Trophoblast cell (in vitro differentiated cells and primary cell): ENCODE measurements at regions not wholly inside any gene's neighbourhood (a gene's known extent, or its start where the extent isn't known, plus 50 kb on each side); places are given as distances from the start of the nearest gene placed in this dataset.

Source experiments
- DNase-seq, 2 donors: peaks; one replicate each; pipeline ENCODE4 v3.0.0-alpha.2; 2016
- H2AFZ ChIP-seq: 2 replicates; pipeline ENCODE4 v1.6.1; 2013; ENCODE audit warnings: low read length, moderate library complexity, mild to moderate bottlenecking; ENCODE audit not compliant: insufficient read depth, poor library complexity
- H2AK5ac ChIP-seq: 2 replicates; pipeline ENCODE4 v1.6.1; 2013; ENCODE audit warnings: mild to moderate bottlenecking, low read length
- H2BK120ac ChIP-seq: 2 replicates; pipeline ENCODE4 v1.6.1; 2013; ENCODE audit warnings: low read length, mild to moderate bottlenecking, moderate library complexity; ENCODE audit not compliant: insufficient read depth, poor library complexity
- H2BK12ac ChIP-seq: 2 replicates; pipeline ENCODE4 v1.6.1; 2013; ENCODE audit warnings: mild to moderate bottlenecking, low read length, moderate library complexity
- H2BK5ac ChIP-seq: 2 replicates; pipeline ENCODE4 v1.6.1; 2013; ENCODE audit warnings: low read length, low read depth, moderate library complexity, mild to moderate bottlenecking; ENCODE audit not compliant: poor library complexity
- H3K14ac ChIP-seq: 2 replicates; pipeline ENCODE4 v1.6.1; 2013; ENCODE audit warnings: mild to moderate bottlenecking, low read length
- H3K18ac ChIP-seq: 2 replicates; pipeline ENCODE4 v1.6.1; 2013; ENCODE audit warnings: mild to moderate bottlenecking, low read length
- H3K23ac ChIP-seq: 2 replicates; pipeline ENCODE4 v1.6.1; 2013; ENCODE audit warnings: low read length
- H3K27ac ChIP-seq: 2 replicates; pipeline ENCODE4 v1.5.1; 2013; ENCODE audit warnings: low read depth, mild to moderate bottlenecking, inconsistent platforms, low read length, moderate library complexity
- H3K27me3 ChIP-seq: 2 replicates; pipeline ENCODE4 v1.6.1; 2013; ENCODE audit warnings: inconsistent platforms, mild to moderate bottlenecking, low read length, moderate library complexity; ENCODE audit not compliant: insufficient read depth
- H3K36me3 ChIP-seq, 2 experiments: 1 replicate in 1 of 2; 2 replicates in 1 of 2; pipeline ENCODE4 v1.6.1; 2013; ENCODE audit warnings: low read length in 2 of 2, mild to moderate bottlenecking in 2 of 2, moderate library complexity in 1 of 2; ENCODE audit not compliant: insufficient read depth in 2 of 2, control insufficient read depth in 1 of 2
- H3K4ac ChIP-seq: 2 replicates; pipeline ENCODE4 v1.6.1; 2013; ENCODE audit warnings: low read depth, mild to moderate bottlenecking, low read length, moderate library complexity
- H3K4me1 ChIP-seq, 2 experiments: 1 replicate in 1 of 2; 2 replicates in 1 of 2; pipeline ENCODE4 v1.6.1; 2013; ENCODE audit warnings: low read length in 2 of 2, mild to moderate bottlenecking in 2 of 2, moderate library complexity in 1 of 2; ENCODE audit not compliant: insufficient read depth in 2 of 2, control insufficient read depth in 1 of 2
- H3K4me2 ChIP-seq: 2 replicates; pipeline ENCODE4 v1.6.1; 2013; ENCODE audit warnings: inconsistent platforms, mild to moderate bottlenecking, low read length, moderate library complexity
- H3K4me3 ChIP-seq: 2 replicates; pipeline ENCODE4 v1.5.1; 2013; ENCODE audit warnings: mild to moderate bottlenecking, low read depth, low read length, inconsistent platforms
- H3K79me1 ChIP-seq: one replicate; pipeline ENCODE4 v1.6.1; 2013; ENCODE audit warnings: low read length
- H3K79me2 ChIP-seq: 2 replicates; pipeline ENCODE4 v1.6.1; 2013; ENCODE audit warnings: low read length, mild to moderate bottlenecking; ENCODE audit not compliant: control insufficient read depth, insufficient read depth, poor library complexity
- H3K9ac ChIP-seq: 2 replicates; pipeline ENCODE4 v1.6.1; 2013; ENCODE audit warnings: mild to moderate bottlenecking, low read length
- H3K9me3 ChIP-seq: 2 replicates; pipeline ENCODE4 v1.6.1; 2013; ENCODE audit warnings: low read depth, mild to moderate bottlenecking, control low read depth, inconsistent platforms, low read length; ENCODE audit not compliant: insufficient read depth
- H4K12ac ChIP-seq: 2 replicates; pipeline ENCODE4 v1.6.1; 2013; ENCODE audit warnings: low read depth, mild to moderate bottlenecking, low read length, moderate library complexity
- H4K8ac ChIP-seq: 2 replicates; pipeline ENCODE4 v1.6.1; 2013; ENCODE audit warnings: low read depth, mild to moderate bottlenecking, low read length, moderate library complexity
- H4K91ac ChIP-seq: one replicate; pipeline ENCODE4 v1.6.1; 2013; ENCODE audit warnings: low read depth, mild to moderate bottlenecking, low read length, moderate library complexity
- WGBS: extraction: QIAGEN DNeasy Blood & Tissue Kit; methylation state at CpG from one replicate; pipeline ENCODE4 v1.1.7; 2013; ENCODE audit warnings: missing lambda C conversion rate; ENCODE audit not compliant: insufficient read length, insufficient coverage; ENCODE audit errors: extremely low coverage; 5-methylcytosine and 5-hydroxymethylcytosine counted together

GRCh38 chr3:187550446-187550845 is 119.7 kb downstream of the SST start:
- H3K79me1 ChIP-seq = no peaks in the 10 kb centered on the region
- no peak overlapping the region for H4K91ac ChIP-seq
- H2BK12ac ChIP-seq = no peak overlapping the region
- H3K27me3 ChIP-seq = no peaks in the 10 kb centered on the region
- no peak overlapping the region for H3K14ac ChIP-seq
- no peak overlapping the region for H3K27ac ChIP-seq
- H3K18ac ChIP-seq = no peak overlapping the region
- WGBS = no CpG with 5 or more reads among the region's 1 CpG
- no peaks in the 10 kb centered on the region for H3K36me3 ChIP-seq
- H3K4me3 ChIP-seq = no peak overlapping the region
- H2BK120ac ChIP-seq = no peak overlapping the region
- no peak overlapping the region for H3K4me2 ChIP-seq
- H4K8ac ChIP-seq = no peak overlapping the region
- H2BK5ac ChIP-seq = no peak overlapping the region
- H3K4me1 ChIP-seq = no peaks in the 10 kb centered on the region
- H3K9me3 ChIP-seq = no peaks in the 10 kb centered on the region
- no peak overlapping the region for H4K12ac ChIP-seq
- no peak overlapping the region for H3K9ac ChIP-seq
- no peak overlapping the region for H3K4ac ChIP-seq
- H2AFZ ChIP-seq = no peak overlapping the region
- no peak overlapping the region for H2AK5ac ChIP-seq
- H3K79me2 ChIP-seq = no peaks in the 10 kb centered on the region
- no peak overlapping the region for H3K23ac ChIP-seq
- DNase-seq = no peak

GRCh38 chr3:187545366-187545765 is 124.8 kb downstream of the SST start:
- Histone ChIP-seq H3K27ac (no peak overlapping the region), H3K27me3 (no peaks in the 10 kb centered on the region)
- WGBS = no CpG with 5 or more reads among the region's 5 CpGs

GRCh38 chr3:187544326-187544725 is 125.9 kb downstream of the SST start:
- Histone ChIP-seq H2BK5ac (no peak overlapping the region), H2BK12ac (no peak overlapping the region), H4K8ac (no peak overlapping the region), H3K27me3 (no peaks in the 10 kb centered on the region), H3K4ac (no peak overlapping the region), H3K4me2 (no peak overlapping the region), H3K14ac (no peak overlapping the region), H3K79me2 (no peaks in the 10 kb centered on the region), H3K4me1 (no peaks in the 10 kb centered on the region), H4K91ac (no peak overlapping the region), H3K18ac (no peak overlapping the region), H3K9ac (no peak overlapping the region), H4K12ac (no peak overlapping the region), H3K27ac (no peak overlapping the region), H3K79me1 (no peaks in the 10 kb centered on the region), H3K9me3 (no peaks in the 10 kb centered on the region), H3K4me3 (no peak overlapping the region), H3K23ac (no peak overlapping the region), H2AK5ac (no peak overlapping the region), H2AFZ (no peak overlapping the region), H3K36me3 (no peaks in the 10 kb centered on the region), H2BK120ac (no peak overlapping the region)
- WGBS = no CpG with 5 or more reads among the region's 5 CpGs
- DNase-seq = peak; percentile 73 to 85

More at GRCh38 chr3:187545366-187545765, 124.8 kb downstream of the SST start:
- Histone ChIP-seq H3K4me2 (no peak overlapping the region), H3K23ac (no peak overlapping the region), H3K4me3 (no peak overlapping the region), H2BK5ac (no peak overlapping the region), H4K12ac (no peak overlapping the region), H3K18ac (no peak overlapping the region), H4K8ac (no peak overlapping the region), H3K14ac (no peak overlapping the region), H3K79me1 (no peaks in the 10 kb centered on the region), H4K91ac (no peak overlapping the region), H2BK12ac (no peak overlapping the region), H2BK120ac (no peak overlapping the region), H3K4me1 (no peaks in the 10 kb centered on the region), H3K4ac (no peak overlapping the region), H2AFZ (no peak overlapping the region), H2AK5ac (no peak overlapping the region), H3K79me2 (no peaks in the 10 kb centered on the region), H3K9me3 (no peaks in the 10 kb centered on the region), H3K9ac (no peak overlapping the region), H3K36me3 (no peaks in the 10 kb centered on the region)
- DNase-seq = no peak

- Histone ChIP-seq H3K9ac (no peak overlapping the region), H3K27ac (no peak overlapping the region), H3K79me2 (no peaks in the 10 kb centered on the region), H3K18ac (no peak overlapping the region), H4K8ac (no peak overlapping the region), H3K23ac (no peak overlapping the region), H3K4me2 (no peak overlapping the region), H4K12ac (no peak overlapping the region), H2AFZ (no peak overlapping the region), H3K4ac (no peak overlapping the region), H3K36me3 (no peaks in the 10 kb centered on the region), H3K4me1 (no peaks in the 10 kb centered on the region), H3K79me1 (no peaks in the 10 kb centered on the region), H3K27me3 (no peaks in the 10 kb centered on the region), H2BK5ac (no peak overlapping the region), H2AK5ac (no peak overlapping the region), H3K14ac (no peak overlapping the region), H2BK120ac (no peak overlapping the region), H3K9me3 (no peaks in the 10 kb centered on the region), H2BK12ac (no peak overlapping the region), H4K91ac (no peak overlapping the region), H3K4me3 (no peak overlapping the region)
- WGBS = no CpG with 5 or more reads among the region's 6 CpGs
- no peak for DNase-seq
Measured at GRCh38 chr3:187540847-187541246, 129.3 kb downstream of the SST start.
